Kidney (tissue), 13 donors: ENCODE measurements at regions not wholly inside any gene's neighbourhood (a gene's known extent, or its start where the extent isn't known, plus 50 kb on each side); places are given as distances from the start of the nearest gene placed in this dataset.
A peak's percentile ranks its signal among the peaks of the same experiment; 100 is the strongest.

Experiments
- DNase-seq, 5 donors: peaks; one replicate each; pipeline ENCODE4 v3.0.0-alpha.2; 2013 to 2020
- FAIRE-seq: peaks from 2 replicates; lab custom pipeline; 2012; peaks lifted over from hg19 to GRCh38; lab: Jason Lieb, UNC
- H3K27ac ChIP-seq, 2 donors: one replicate each; pipeline ENCODE4 v1.7.0; 2013; ENCODE audit warnings: low read depth in 2 of 2, low read length in 2 of 2, inconsistent platforms in 1 of 2
- H3K27me3 ChIP-seq: one replicate; pipeline ENCODE4 v1.7.1; 2013; ENCODE audit warnings: low read length, inconsistent platforms; ENCODE audit not compliant: control insufficient read depth, insufficient read depth
- H3K36me3 ChIP-seq, 3 donors: one replicate each; pipeline versions ENCODE4 v1.7.0 to v1.7.1; 2013; ENCODE audit warnings: low read length in 3 of 3, control low read depth in 1 of 3, inconsistent platforms in 1 of 3; ENCODE audit not compliant: insufficient read depth in 3 of 3, control insufficient read depth in 2 of 3
- H3K4me1 ChIP-seq, 3 donors: one replicate each; pipeline versions ENCODE4 v1.7.0 to v1.7.1; 2013; ENCODE audit warnings: low read length in 3 of 3, inconsistent platforms in 1 of 3, low read depth in 1 of 3; ENCODE audit not compliant: control insufficient read depth in 2 of 3, insufficient read depth in 2 of 3
- H3K4me3 ChIP-seq, 3 donors: one replicate each; pipeline versions ENCODE4 v1.7.0 to v1.8.1; 2013; ENCODE audit warnings: low read length in 3 of 3, control low read depth in 1 of 3, inconsistent platforms in 1 of 3
- H3K9ac ChIP-seq, 3 donors: one replicate each; pipeline versions ENCODE4 v1.7.0 to v1.7.1; 2013; ENCODE audit warnings: low read length in 3 of 3, control low read depth in 1 of 3, inconsistent platforms in 1 of 3
- H3K9me3 ChIP-seq, 3 donors: one replicate each; pipeline versions ENCODE4 v1.7.0 to v1.7.1; 2013; ENCODE audit warnings: low read length in 3 of 3, control low read depth in 1 of 3, inconsistent platforms in 1 of 3; ENCODE audit not compliant: control insufficient read depth in 2 of 3, insufficient read depth in 1 of 3
- intact Hi-C: fragments of 100-400 bp; cut with DNase I; formaldehyde crosslinking; loops from one replicate; pipeline ENCODE4 v1.11.1; 2022
- TF ChIP-seq, protein P1 (sequence below): IDR thresholded peaks from 3 replicates; pipeline ENCODE4 v1.5.1; 2012; ENCODE audit warnings: mild to moderate bottlenecking, moderate library complexity, borderline replicate concordance; ENCODE audit not compliant: insufficient read depth; ENCODE audit errors: extremely low read depth
- donor health status: control.
- donor health status: control.
- donor health status: control.
- donor health status: control.
- donor health status: control.
- donor health status: DM: yes; HTN: yes; CAD: no.
- donor health status: Normal renal cell carcinoma (clear cell type).

DNA sequence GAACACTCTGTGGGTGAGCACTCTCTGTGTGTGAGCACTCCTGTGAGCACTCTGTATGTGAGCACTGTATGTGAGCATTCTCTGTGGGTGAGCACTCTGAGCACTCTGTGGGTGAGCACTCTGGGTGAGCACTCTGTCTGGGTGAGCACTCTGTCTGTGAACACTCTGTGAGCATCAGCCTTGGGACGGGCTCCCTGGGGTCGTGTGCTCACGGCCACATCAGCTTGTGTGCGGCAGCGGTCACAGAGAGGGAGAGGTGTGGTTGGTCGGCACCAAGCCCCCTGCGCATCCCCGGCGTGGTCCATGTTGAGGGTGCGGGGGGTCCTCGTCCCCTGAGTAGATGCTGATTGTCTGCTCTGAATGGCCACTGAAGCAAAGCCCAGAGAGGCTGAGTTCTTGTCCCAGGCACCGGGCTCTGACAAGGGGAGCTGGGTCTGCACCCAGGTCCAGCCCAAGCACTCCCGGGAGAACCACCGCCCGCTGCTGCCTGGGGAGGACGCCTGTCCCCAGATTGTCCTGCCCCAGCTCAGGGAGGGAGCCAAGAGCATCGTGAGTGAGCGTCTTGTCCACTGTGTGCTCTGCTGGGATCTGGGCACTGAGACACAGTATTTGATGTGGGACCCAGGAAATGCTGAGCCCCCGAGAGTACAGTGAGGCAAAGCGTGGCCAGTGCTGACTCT, 143.7 kb downstream of the DNAJB6 start:
- Histone ChIP-seq H3K27ac (no peak overlapping the region), H3K9ac (no peak overlapping the region), H3K27me3 (no peaks in the 10 kb centered on the region), H3K4me3 (no peak overlapping the region), H3K9me3 (peaks cover 0 to 6% (median 0%) of the 10 kb centered on the region in 3 donors), H3K36me3 (no peaks in the 10 kb centered on the region), H3K4me1 (no peaks in the 10 kb centered on the region)
- DNase-seq (peak in 1 of 5 donors; percentile 23), FAIRE-seq (no peak)
- TF ChIP-seq, protein P1, sequence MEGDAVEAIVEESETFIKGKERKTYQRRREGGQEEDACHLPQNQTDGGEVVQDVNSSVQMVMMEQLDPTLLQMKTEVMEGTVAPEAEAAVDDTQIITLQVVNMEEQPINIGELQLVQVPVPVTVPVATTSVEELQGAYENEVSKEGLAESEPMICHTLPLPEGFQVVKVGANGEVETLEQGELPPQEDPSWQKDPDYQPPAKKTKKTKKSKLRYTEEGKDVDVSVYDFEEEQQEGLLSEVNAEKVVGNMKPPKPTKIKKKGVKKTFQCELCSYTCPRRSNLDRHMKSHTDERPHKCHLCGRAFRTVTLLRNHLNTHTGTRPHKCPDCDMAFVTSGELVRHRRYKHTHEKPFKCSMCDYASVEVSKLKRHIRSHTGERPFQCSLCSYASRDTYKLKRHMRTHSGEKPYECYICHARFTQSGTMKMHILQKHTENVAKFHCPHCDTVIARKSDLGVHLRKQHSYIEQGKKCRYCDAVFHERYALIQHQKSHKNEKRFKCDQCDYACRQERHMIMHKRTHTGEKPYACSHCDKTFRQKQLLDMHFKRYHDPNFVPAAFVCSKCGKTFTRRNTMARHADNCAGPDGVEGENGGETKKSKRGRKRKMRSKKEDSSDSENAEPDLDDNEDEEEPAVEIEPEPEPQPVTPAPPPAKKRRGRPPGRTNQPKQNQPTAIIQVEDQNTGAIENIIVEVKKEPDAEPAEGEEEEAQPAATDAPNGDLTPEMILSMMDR = no peak
- intact Hi-C loops = no loop called here

DNA sequence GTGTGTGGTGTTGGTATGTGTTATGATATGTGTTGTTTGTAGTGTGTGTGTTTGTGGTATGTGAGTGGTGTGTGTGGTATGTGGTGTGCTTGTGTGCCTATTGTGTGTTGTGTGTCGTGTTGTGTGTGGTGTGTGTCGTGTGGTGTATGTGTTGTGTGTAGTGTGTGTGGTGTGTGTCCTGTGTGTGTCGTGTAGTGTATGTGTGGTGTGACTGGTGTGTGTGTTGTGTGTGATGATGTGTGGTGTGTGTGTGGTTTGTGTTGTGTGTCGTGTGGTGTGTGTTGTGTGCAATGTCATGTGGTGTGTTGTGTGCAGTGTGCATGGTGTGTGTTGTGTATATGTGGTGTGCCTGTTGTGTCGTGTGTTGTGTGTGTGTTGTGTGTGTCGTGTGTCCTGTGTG, 144.6 kb downstream of the DNAJB6 start:
- FAIRE-seq (no peak), DNase-seq (no peak)
- H3K27me3 ChIP-seq = no peaks in the 10 kb centered on the region
- no peaks in the 10 kb centered on the region for H3K4me1 ChIP-seq
- H3K9ac ChIP-seq = no peak overlapping the region
- peaks cover 0 to 6% (median 0%) of the 10 kb centered on the region in 3 donors for H3K9me3 ChIP-seq
- TF ChIP-seq, protein P1 = no peak
- no peak overlapping the region for H3K4me3 ChIP-seq
- no peaks in the 10 kb centered on the region for H3K36me3 ChIP-seq
- H3K27ac ChIP-seq = no peak overlapping the region
- intact Hi-C loops = no loop called here

DNA sequence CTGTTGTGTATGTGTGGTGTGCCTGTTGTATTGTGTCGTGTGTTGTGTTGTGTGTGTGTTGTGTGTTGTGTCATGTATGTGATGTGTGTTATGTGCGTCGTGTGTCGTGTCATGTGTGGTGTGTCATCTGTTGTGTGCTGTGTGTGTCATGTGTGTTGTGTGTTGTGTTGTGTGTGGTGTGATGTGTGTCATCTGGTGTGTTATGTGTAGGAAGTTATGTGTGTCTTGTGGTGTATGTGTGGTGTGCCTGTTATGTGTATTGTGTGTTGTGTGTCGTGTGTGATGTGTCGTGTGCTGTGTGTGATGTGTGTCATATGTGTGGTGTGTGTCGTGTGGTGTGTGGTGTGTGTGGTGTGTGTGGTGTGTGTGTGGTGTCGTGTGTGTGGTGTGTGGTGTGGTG, 145.2 kb downstream of the DNAJB6 start:
- TF ChIP-seq, protein P1 = no peak
- H3K36me3 ChIP-seq = no peaks in the 10 kb centered on the region
- DNase-seq (no peak), FAIRE-seq (no peak)
- intact Hi-C loops = no loop called here
- H3K9me3 ChIP-seq = peaks cover 0 to 6% (median 0%) of the 10 kb centered on the region in 3 donors
- no peaks in the 10 kb centered on the region for H3K4me1 ChIP-seq
- no peaks in the 10 kb centered on the region for H3K27me3 ChIP-seq
- H3K9ac ChIP-seq = no peak overlapping the region
- no peak overlapping the region for H3K27ac ChIP-seq
- H3K4me3 ChIP-seq = peak overlapping the region in 1 of 3 donors; percentile 31
